GM12878 (cell line): ENCODE measurements at regions not wholly inside any gene's neighbourhood (a gene's known extent, or its start where the extent isn't known, plus 50 kb on each side); places are given as distances from the start of the nearest gene placed in this dataset.

ENCODE experiments used
- ATAC-seq: fragments of 200-7000 bp; cut with Tn5 transposase; 3 replicates; pipeline ENCODE4 v1.9.1; 2020; ENCODE audit warnings: mild to moderate bottlenecking, moderate library complexity
- BruUV-seq: library from RNA; stranded (reverse); fragments of 400-500 nt; replicated peaks from 2 replicates; lab custom pipeline; 2021; lab: Mats Ljungman, UMichigan
- CTCF ChIA-PET: fragments of 300-600 bp; sonication (Branson Sonifier 250); formaldehyde crosslinking; extraction: SDS; loops from one replicate; lab custom pipeline; 2021; ENCODE audit warnings: inconsistent platforms; lab: Yijun Ruan, JAX
- POLR2A ChIA-PET: fragments of 350-600 bp; formaldehyde crosslinking; extraction: SDS; loops from one replicate; lab custom pipeline; 2021; ENCODE audit warnings: inconsistent platforms; lab: Charles Lee
- RAD21 ChIA-PET: fragments of 300-600 bp; sonication (Branson Sonifier 250); formaldehyde crosslinking; loops from one replicate; lab custom pipeline; 2023; ENCODE audit warnings: antibody characterized with exemption; ENCODE audit not compliant: unreplicated experiment; lab: Charles Lee
- SMC1A ChIA-PET: fragments of 300-600 bp; sonication (Branson Sonifier 250); formaldehyde crosslinking; loops from one replicate; lab custom pipeline; 2023; ENCODE audit not compliant: unreplicated experiment, uncharacterized antibody; lab: Charles Lee
- DNase-seq: peaks from one replicate; pipeline ENCODE4 v3.0.0-alpha.2; 2011; ENCODE audit warnings: low read depth, low spot score
- FAIRE-seq: peaks from 3 replicates; lab custom pipeline; 2011; peaks lifted over from hg19 to GRCh38; lab: Jason Lieb, UNC
- H2AFZ ChIP-seq: 2 replicates; pipeline ENCODE4 v1.6.0; 2011; ENCODE audit warnings: low read depth, low read length, control low read depth; ENCODE audit not compliant: control insufficient read depth
- H3K27ac ChIP-seq: 2 replicates; pipeline ENCODE4 v1.5.1; 2011; ENCODE audit warnings: control low read depth; ENCODE audit not compliant: control insufficient read depth, insufficient read depth
- H3K27me3 ChIP-seq, 2 experiments: replicated peaks in 1 of 2; 2 replicates each; pipeline versions ENCODE4 v1.6.0 to v1.6.1; 2011; ENCODE audit warnings: low read length in 1 of 2; ENCODE audit not compliant: control insufficient read depth in 2 of 2, insufficient read depth in 2 of 2
- H3K36me3 ChIP-seq, 2 experiments: 2 replicates each; pipeline ENCODE4 v1.5.1; 2011; ENCODE audit warnings: low read length in 1 of 2; ENCODE audit not compliant: control insufficient read depth in 2 of 2, insufficient read depth in 2 of 2
- H3K4me1 ChIP-seq: 2 replicates; pipeline ENCODE4 v1.6.1; 2011; ENCODE audit warnings: mild to moderate bottlenecking, low read length, moderate library complexity, mixed read lengths; ENCODE audit not compliant: control insufficient read depth, insufficient read depth
- H3K4me2 ChIP-seq: 2 replicates; pipeline ENCODE4 v1.6.0; 2011; ENCODE audit warnings: control low read depth; ENCODE audit not compliant: control insufficient read depth, insufficient read depth
- H3K4me3 ChIP-seq: fragments of 200-600 bp; sonication (generic); 2 replicates; pipeline ENCODE4 v1.5.1; 2016
- H3K79me2 ChIP-seq: 2 replicates; pipeline ENCODE4 v1.6.0; 2011; ENCODE audit warnings: low read length; ENCODE audit not compliant: control insufficient read depth, insufficient read depth
- H3K9ac ChIP-seq: 2 replicates; pipeline ENCODE4 v1.8.0; 2011; ENCODE audit warnings: low read length, control low read depth, mixed read lengths; ENCODE audit not compliant: control insufficient read depth, insufficient read depth
- H3K9me3 ChIP-seq: replicated peaks from 3 replicates; pipeline ENCODE4 v1.5.1; 2011; ENCODE audit warnings: mild to moderate bottlenecking, low read length; ENCODE audit not compliant: control insufficient read depth, insufficient read depth
- H4K20me1 ChIP-seq: 2 replicates; pipeline ENCODE4 v1.6.0; 2011; ENCODE audit not compliant: control insufficient read depth, insufficient read depth
- CEBPB ChIP-seq, 2 experiments: fragments of 150-350 bp in 1 of 2; IDR thresholded peaks; 2 replicates each; pipeline ENCODE4 v1.6.1; 2012 to 2014; ENCODE audit warnings: low read depth in 2 of 2, low read length in 2 of 2, borderline replicate concordance in 1 of 2, inconsistent platforms in 1 of 2
- POLR2AphosphoS5 ChIP-seq: IDR thresholded peaks from 2 replicates; pipeline ENCODE4 v1.6.1; 2011; ENCODE audit warnings: mild to moderate bottlenecking, low read length, inconsistent platforms
- POU2F2 ChIP-seq: IDR thresholded peaks from 3 replicates; pipeline ENCODE4 v1.6.1; 2011; ENCODE audit warnings: low read depth, mild to moderate bottlenecking, low read length, borderline replicate concordance
- RB1 ChIP-seq: fragments of 450-650 bp; formaldehyde crosslinking; IDR thresholded peaks from 2 replicates; pipeline ENCODE4 v1.6.1; 2017; ENCODE audit warnings: mild to moderate bottlenecking, borderline replicate concordance
- REST ChIP-seq: IDR thresholded peaks from 2 replicates; pipeline ENCODE4 v1.6.1; 2012; ENCODE audit warnings: mild to moderate bottlenecking, low read depth, low read length
- TAF1 ChIP-seq: IDR thresholded peaks from 2 replicates; pipeline ENCODE4 v1.6.1; 2011; ENCODE audit warnings: mild to moderate bottlenecking, low read depth, low read length, borderline replicate concordance
- ZBED1 ChIP-seq: IDR thresholded peaks from 2 replicates; pipeline ENCODE4 v1.6.1; 2016; ENCODE audit warnings: borderline replicate concordance
- WGBS: methylation state at CpG from one replicate; pipeline ENCODE4 v1.1.6; 2016; ENCODE audit warnings: low lambda C conversion rate; ENCODE audit not compliant: insufficient replicate concordance, insufficient coverage; ENCODE audit errors: missing lambda C conversion rate; 5-methylcytosine and 5-hydroxymethylcytosine counted together
- in situ Hi-C: fragments of 300-500 bp; cut with MboI; formaldehyde crosslinking; loops from 9 replicates; pipeline ENCODE4 v1.14.3; 2018; ENCODE audit warnings: mixed read lengths
- intact Hi-C: fragments of 100-400 bp; cut with micrococcal nuclease; formaldehyde crosslinking; loops from one replicate; pipeline ENCODE4 v1.14.2; 2022; ENCODE audit not compliant: unreplicated experiment
- TF ChIP-seq, protein P1 (sequence below): fragments of 450-650 bp; IDR thresholded peaks from 2 replicates; pipeline ENCODE4 v1.6.1; 2016; ENCODE audit warnings: mild to moderate bottlenecking
- TF ChIP-seq, protein P2 (sequence below): fragments of 450-650 bp; formaldehyde crosslinking; IDR thresholded peaks from 2 replicates; pipeline ENCODE4 v1.4.0; 2022; ENCODE audit warnings: mild to moderate bottlenecking, moderate library complexity

GRCh38 chrX:142040906-142041305, 137.2 kb downstream of the MAGEC1 start:
- ChIA-PET CTCF (no interaction called here), POLR2A (no interaction called here), RAD21 (no interaction called here), SMC1A (no interaction called here)
- no peaks in the 10 kb centered on the region for H3K9me3 ChIP-seq
- H3K4me3 ChIP-seq = no peak overlapping the region
- TF ChIP-seq CEBPB (IDR thresholded peaks at IDR 0.05; ENCODE audit: borderline replicate concordance in 1 of 2, low read depth in 2 of 2, low read length in 2 of 2) = no peak
- TF ChIP-seq ZBED1 = no peak
- no peak for TF ChIP-seq REST
- no peak for TF ChIP-seq POLR2AphosphoS5
- TF ChIP-seq RB1 = no peak
- TF ChIP-seq, protein P1, sequence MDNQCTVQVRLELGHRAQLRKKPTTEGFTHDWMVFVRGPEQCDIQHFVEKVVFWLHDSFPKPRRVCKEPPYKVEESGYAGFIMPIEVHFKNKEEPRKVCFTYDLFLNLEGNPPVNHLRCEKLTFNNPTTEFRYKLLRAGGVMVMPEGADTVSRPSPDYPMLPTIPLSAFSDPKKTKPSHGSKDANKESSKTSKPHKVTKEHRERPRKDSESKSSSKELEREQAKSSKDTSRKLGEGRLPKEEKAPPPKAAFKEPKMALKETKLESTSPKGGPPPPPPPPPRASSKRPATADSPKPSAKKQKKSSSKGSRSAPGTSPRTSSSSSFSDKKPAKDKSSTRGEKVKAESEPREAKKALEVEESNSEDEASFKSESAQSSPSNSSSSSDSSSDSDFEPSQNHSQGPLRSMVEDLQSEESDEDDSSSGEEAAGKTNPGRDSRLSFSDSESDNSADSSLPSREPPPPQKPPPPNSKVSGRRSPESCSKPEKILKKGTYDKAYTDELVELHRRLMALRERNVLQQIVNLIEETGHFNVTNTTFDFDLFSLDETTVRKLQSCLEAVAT = no peak
- TF ChIP-seq TAF1 = no peak
- TF ChIP-seq, protein P2, sequence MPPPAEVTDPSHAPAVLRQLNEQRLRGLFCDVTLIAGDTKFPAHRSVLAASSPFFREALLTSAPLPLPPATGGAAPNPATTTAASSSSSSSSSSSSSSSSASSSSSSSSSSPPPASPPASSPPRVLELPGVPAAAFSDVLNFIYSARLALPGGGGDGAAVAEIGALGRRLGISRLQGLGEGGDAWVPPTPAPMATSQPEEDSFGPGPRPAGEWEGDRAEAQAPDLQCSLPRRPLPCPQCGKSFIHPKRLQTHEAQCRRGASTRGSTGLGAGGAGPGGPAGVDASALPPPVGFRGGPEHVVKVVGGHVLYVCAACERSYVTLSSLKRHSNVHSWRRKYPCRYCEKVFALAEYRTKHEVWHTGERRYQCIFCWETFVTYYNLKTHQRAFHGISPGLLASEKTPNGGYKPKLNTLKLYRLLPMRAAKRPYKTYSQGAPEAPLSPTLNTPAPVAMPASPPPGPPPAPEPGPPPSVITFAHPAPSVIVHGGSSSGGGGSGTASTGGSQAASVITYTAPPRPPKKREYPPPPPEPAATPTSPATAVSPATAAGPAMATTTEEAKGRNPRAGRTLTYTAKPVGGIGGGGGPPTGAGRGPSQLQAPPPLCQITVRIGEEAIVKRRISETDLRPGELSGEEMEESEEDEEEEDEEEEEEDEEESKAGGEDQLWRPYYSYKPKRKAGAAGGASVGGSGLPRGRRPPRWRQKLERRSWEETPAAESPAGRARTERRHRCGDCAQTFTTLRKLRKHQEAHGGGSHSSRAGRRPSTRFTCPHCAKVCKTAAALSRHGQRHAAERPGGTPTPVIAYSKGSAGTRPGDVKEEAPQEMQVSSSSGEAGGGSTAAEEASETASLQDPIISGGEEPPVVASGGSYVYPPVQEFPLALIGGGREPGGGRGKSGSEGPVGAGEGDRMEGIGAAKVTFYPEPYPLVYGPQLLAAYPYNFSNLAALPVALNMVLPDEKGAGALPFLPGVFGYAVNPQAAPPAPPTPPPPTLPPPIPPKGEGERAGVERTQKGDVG = no peak
- TF ChIP-seq POU2F2 = no peak
- WGBS = 44% methylated on average over 6 of the region's 6 CpGs
- H3K4me1 ChIP-seq = no peaks in the 10 kb centered on the region
- H3K27ac ChIP-seq = no peak overlapping the region
- DNase-seq (no peak), ATAC-seq (no peak), FAIRE-seq (no peak)
- H3K79me2 ChIP-seq = no peaks in the 10 kb centered on the region
- no peak overlapping the region for H2AFZ ChIP-seq
- no peak overlapping the region for H3K9ac ChIP-seq
- in situ Hi-C loops (no loop called here), intact Hi-C loops (no loop called here)
- H3K4me2 ChIP-seq = no peak overlapping the region
- H3K27me3 ChIP-seq = no peaks in the 10 kb centered on the region
- BruUV-seq = no TSS peak
- no peaks in the 10 kb centered on the region for H3K36me3 ChIP-seq
- H4K20me1 ChIP-seq = no peaks in the 10 kb centered on the region
